ENCODE measurements at regions not wholly inside any gene's neighbourhood (a gene's known extent, or its start where the extent isn't known, plus 50 kb on each side); places are given as distances from the start of the nearest gene placed in this dataset.

- no peak overlapping the region for H3T11ph ChIP-seq (ENCODE audit: low read length)
- H3K79me2 ChIP-seq (ENCODE audit: insufficient read depth, low read length), result no peaks in the 10 kb centered on the region
- H3K14ac ChIP-seq (ENCODE audit: insufficient read depth, low read length), result no peak overlapping the region
- no peaks in the 10 kb centered on the region for H3K27me3 Mint-ChIP-seq (ENCODE audit: low read depth)
- TF ChIP-seq CTCF (conservative IDR thresholded peaks at IDR 0.05), result no peak
- H3K9me3 ChIP-seq (ENCODE audit: control insufficient read depth, low read depth, low read length), result no peaks in the 10 kb centered on the region
- H2BK5ac ChIP-seq (ENCODE audit: insufficient read length, low read length), result no peak overlapping the region
- no peak overlapping the region for H4K8ac ChIP-seq (replicated peaks; ENCODE audit: insufficient read length, low read depth, low read length)
- H2AK5ac ChIP-seq (ENCODE audit: insufficient read length, low read length), result no peak overlapping the region
- WGBS (ENCODE audit: extremely low coverage, insufficient read length, low lambda C conversion rate), result no CpG with 5 or more reads among the region's 1 CpG
- no peaks in the 10 kb centered on the region for H4K20me1 ChIP-seq (ENCODE audit: control insufficient read depth, insufficient read depth, insufficient read length)
- H4K5ac ChIP-seq (ENCODE audit: insufficient read length, low read depth, low read length), result no peak overlapping the region
- H2BK20ac ChIP-seq (ENCODE audit: low read depth, low read length, poor library complexity, severe bottlenecking), result no peak overlapping the region
- no peak overlapping the region for H3K4ac ChIP-seq (ENCODE audit: low read depth, low read length)
- no peak for DNase-seq
- peaks cover 0 to 9% (median 5%) of the 10 kb centered on the region in 3 experiments; a peak in 4 of 7 replicates for H3K36me3 Mint-ChIP-seq (ENCODE audit: insufficient read depth in 1 of 3, low read depth in 3 of 3)
- H2AFZ ChIP-seq (ENCODE audit: low read length), result no peak overlapping the region
- H3K27ac ChIP-seq (ENCODE audit: insufficient read length, low read depth, low read length), result no peak overlapping the region
- peaks cover 7% of the 10 kb centered on the region; the same call in 1 of the 2 replicates for H3K4me1 ChIP-seq (ENCODE audit: insufficient read depth, low read length)
- H3K56ac ChIP-seq (ENCODE audit: insufficient read length, low read depth, low read length), result no peak overlapping the region
- H3K23me2 ChIP-seq (ENCODE audit: insufficient read length, low read depth, low read length, poor library complexity, severe bottlenecking), result no peaks in the 10 kb centered on the region
- no peak overlapping the region for H3K27ac Mint-ChIP-seq
- no peaks in the 10 kb centered on the region for H3K27me3 ChIP-seq (ENCODE audit: insufficient read depth, low read length)
- no peak overlapping the region for H3K23ac ChIP-seq (ENCODE audit: insufficient read length, low read depth, low read length)
- no peak overlapping the region for H3K9ac ChIP-seq (ENCODE audit: extremely low read depth, insufficient read length, low read length)
- no peak overlapping the region for H4K91ac ChIP-seq (ENCODE audit: insufficient read length, low read depth, low read length)
- peaks cover 0 to 6% of the 10 kb centered on the region in 2 experiments; a peak in 3 of 5 replicates for H3K9me3 Mint-ChIP-seq
- H2BK120ac ChIP-seq (ENCODE audit: low read depth, low read length, poor library complexity, severe bottlenecking), result no peak overlapping the region
- H2BK12ac ChIP-seq (ENCODE audit: insufficient read length, low read depth, low read length), result no peak overlapping the region
- H3K4me1 Mint-ChIP-seq, result peaks cover 17 to 18% of the 10 kb centered on the region in 2 experiments
- no peak overlapping the region for H3K4me2 ChIP-seq (ENCODE audit: insufficient read depth, insufficient read length, low read length)
- no peaks in the 10 kb centered on the region for H3K79me1 ChIP-seq (ENCODE audit: insufficient read depth, low read depth, low read length, poor library complexity, severe bottlenecking)
- no peak overlapping the region for H2BK15ac ChIP-seq (ENCODE audit: low read depth, low read length)
- H3K4me3 Mint-ChIP-seq, result no peak overlapping the region
- H3K18ac ChIP-seq (ENCODE audit: insufficient read length, low read depth, low read length), result no peak overlapping the region
Measured at GRCh38 chr11:92717240-92717639, 252.2 kb upstream of the MTNR1B start.
